WTC11 (cell line): ENCODE measurements at regions not wholly inside any gene's neighbourhood (a gene's known extent, or its start where the extent isn't known, plus 50 kb on each side); places are given as distances from the start of the nearest gene placed in this dataset.

Source experiments
- CTCF ChIP-seq: fragments of 200-600 bp; IDR thresholded peaks from 2 replicates; pipeline ENCODE4 v1.8.0; 2022; ENCODE audit warnings: antibody characterized with exemption
- E2F5 ChIP-seq: sonication (generic); formaldehyde crosslinking; IDR thresholded peaks from 2 replicates; pipeline ENCODE4 v1.8.1; 2022; ENCODE audit warnings: mild to moderate bottlenecking, moderate library complexity, missing genetic modification reagents
- IRF1 ChIP-seq: sonication (generic); formaldehyde crosslinking; IDR thresholded peaks from 2 replicates; pipeline ENCODE4 v1.8.0; 2023; ENCODE audit warnings: missing genetic modification reagents
- JUN ChIP-seq: sonication (generic); formaldehyde crosslinking; IDR thresholded peaks from 2 replicates; pipeline ENCODE4 v1.8.0; 2023; ENCODE audit warnings: mild to moderate bottlenecking, missing genetic modification reagents

GRCh38 chr11:28618416-28618815, 510.2 kb downstream of the METTL15 start:
- TF ChIP-seq CTCF, result no peak
- TF ChIP-seq JUN, result no peak
- TF ChIP-seq IRF1, result no peak
- no peak for TF ChIP-seq E2F5 (CRISPR knock-in tag)
